Endothelial cell of umbilical vein (primary cell): ENCODE measurements at regions not wholly inside any gene's neighbourhood (a gene's known extent, or its start where the extent isn't known, plus 50 kb on each side); places are given as distances from the start of the nearest gene placed in this dataset.

Source experiments
- BruUV-seq: library from RNA; stranded (reverse); fragments of 400-500 nt; replicated peaks from 2 replicates; lab custom pipeline; 2021; lab: Mats Ljungman, UMichigan
- CTCF ChIA-PET: fragments of 300-600, 350-600 bp; sonication (Branson Sonifier 250); formaldehyde crosslinking; loops from one replicate; lab custom pipeline; 2021; ENCODE audit warnings: antibody characterized with exemption, inconsistent platforms; lab: Charles Lee
- POLR2A ChIA-PET: fragments of 300-600, 350-600 bp; sonication (Branson Sonifier 250); formaldehyde crosslinking; loops from one replicate; lab custom pipeline; 2021; ENCODE audit warnings: antibody characterized with exemption, inconsistent platforms; lab: Charles Lee
- DNase-seq: peaks from one replicate; pipeline ENCODE4 v3.0.0-alpha.2; 2011; ENCODE audit warnings: low read depth, low spot score
- FAIRE-seq: peaks from 2 replicates; lab custom pipeline; 2011; peaks lifted over from hg19 to GRCh38; lab: Jason Lieb, UNC
- H2AFZ ChIP-seq: 2 replicates; pipeline ENCODE4 v1.6.0; 2012; ENCODE audit warnings: low read depth, low read length, control low read depth, inconsistent platforms
- H3K27ac ChIP-seq: 2 replicates; pipeline ENCODE4 v1.5.1; 2011; ENCODE audit warnings: low read depth, mild to moderate bottlenecking, control low read depth, low read length, moderate library complexity; ENCODE audit not compliant: insufficient read depth
- H3K27me3 ChIP-seq, 2 experiments: 2 replicates each; pipeline versions ENCODE4 v1.6.0 to v1.6.1; 2011; ENCODE audit warnings: low read length in 2 of 2, mixed read lengths in 1 of 2; ENCODE audit not compliant: control insufficient read depth in 2 of 2, insufficient read depth in 2 of 2
- H3K36me3 ChIP-seq, 2 experiments: 2 replicates in 1 of 2; 3 replicates in 1 of 2; pipeline ENCODE4 v1.5.1; 2011; ENCODE audit warnings: low read length in 2 of 2, mild to moderate bottlenecking in 1 of 2, moderate library complexity in 1 of 2; ENCODE audit not compliant: control insufficient read depth in 2 of 2, insufficient read depth in 2 of 2; ENCODE audit errors: extremely low read depth in 1 of 2
- H3K4me1 ChIP-seq: 3 replicates; pipeline ENCODE4 v1.5.1; 2011; ENCODE audit warnings: mild to moderate bottlenecking, low read length; ENCODE audit not compliant: control insufficient read depth, insufficient read depth; ENCODE audit errors: extremely low read depth
- H3K4me2 ChIP-seq: 2 replicates; pipeline ENCODE4 v1.6.1; 2011; ENCODE audit warnings: low read length, control low read depth, mixed read lengths; ENCODE audit not compliant: insufficient read depth
- H3K4me3 ChIP-seq, 3 experiments: fragments of 200-600 bp in 1 of 3; sonication (generic), shearing (Covaris generic) in 1 of 3; replicated peaks in 1 of 3; 2 replicates each; pipeline ENCODE4 v1.5.1; 2011 to 2016; ENCODE audit warnings: control low read depth in 3 of 3, low read length in 3 of 3, mild to moderate bottlenecking in 2 of 3, inconsistent platforms in 1 of 3, low read depth in 1 of 3, moderate library complexity in 1 of 3; ENCODE audit not compliant: insufficient read depth in 1 of 3
- H3K79me2 ChIP-seq: 2 replicates; pipeline ENCODE4 v1.6.0; 2012; ENCODE audit warnings: low read length, inconsistent platforms; ENCODE audit not compliant: control insufficient read depth, insufficient read depth
- H3K9ac ChIP-seq: replicated peaks from 2 replicates; pipeline ENCODE3; 2011; ENCODE audit warnings: low read length, control low read depth; ENCODE audit not compliant: insufficient read depth; ENCODE audit errors: extremely low read depth
- H3K9me1 ChIP-seq: replicated peaks from 3 replicates; pipeline ENCODE4 v1.6.0; 2011; ENCODE audit warnings: mild to moderate bottlenecking, low read length; ENCODE audit not compliant: control insufficient read depth, insufficient read depth; ENCODE audit errors: extremely low read depth
- H3K9me3 ChIP-seq: replicated peaks from 2 replicates; pipeline ENCODE4 v1.5.1; 2012; ENCODE audit warnings: low read length, inconsistent platforms; ENCODE audit not compliant: control insufficient read depth, insufficient read depth
- H4K20me1 ChIP-seq: replicated peaks from 2 replicates; pipeline ENCODE3; 2011; ENCODE audit warnings: mild to moderate bottlenecking, low read length; ENCODE audit not compliant: control insufficient read depth, insufficient read depth; ENCODE audit errors: extremely low read depth
- CTCF ChIP-seq, 2 donors: IDR thresholded peaks; 1 replicate in 1 of 2; 2 replicates in 1 of 2; pipeline ENCODE4 v1.5.1; 2011; ENCODE audit warnings: low read length in 2 of 2, mild to moderate bottlenecking in 2 of 2, moderate library complexity in 2 of 2, control low read depth in 1 of 2, inconsistent platforms in 1 of 2, low read depth in 1 of 2; ENCODE audit not compliant: insufficient read depth in 1 of 2; ENCODE audit errors: extremely low read depth in 1 of 2
- EZH2 ChIP-seq: IDR thresholded peaks from 2 replicates; pipeline ENCODE4 v1.6.1; 2012; ENCODE audit warnings: borderline replicate concordance, low read depth, mild to moderate bottlenecking, moderate library complexity, low read length, inconsistent platforms; ENCODE audit not compliant: severe bottlenecking
- FOS ChIP-seq: IDR thresholded peaks from 2 replicates; pipeline ENCODE4 v1.6.1; 2011; ENCODE audit warnings: mild to moderate bottlenecking, low read length, moderate library complexity, borderline replicate concordance; ENCODE audit not compliant: insufficient read depth
- GATA2 ChIP-seq: IDR thresholded peaks from 2 replicates; pipeline ENCODE4 v1.7.0; 2011; ENCODE audit warnings: low read depth, mild to moderate bottlenecking, moderate library complexity, mixed read lengths, low read length; ENCODE audit not compliant: insufficient read length, insufficient read depth
- JUN ChIP-seq: IDR thresholded peaks from 2 replicates; pipeline ENCODE4 v1.6.1; 2011; ENCODE audit warnings: borderline replicate concordance, low read depth; ENCODE audit not compliant: insufficient read length, insufficient read depth
- MAX ChIP-seq: IDR thresholded peaks from 2 replicates; pipeline ENCODE4 v1.6.1; 2011; ENCODE audit not compliant: insufficient read depth, insufficient read length
- MYC ChIP-seq: IDR thresholded peaks from one replicate; pipeline ENCODE4 v1.6.1; 2011; ENCODE audit warnings: mild to moderate bottlenecking, low read depth, low read length
- POLR2A ChIP-seq: IDR thresholded peaks from 2 replicates; pipeline ENCODE4 v1.6.1; 2012; ENCODE audit warnings: low read depth, mild to moderate bottlenecking, control low read depth, low read length
- POLR2AphosphoS5 ChIP-seq: IDR thresholded peaks from 2 replicates; pipeline ENCODE4 v1.6.1; 2012; ENCODE audit warnings: low read depth, mild to moderate bottlenecking, control low read depth, low read length, moderate library complexity; ENCODE audit not compliant: insufficient read depth
- dilution Hi-C: fragments of 300-500 bp; cut with MboI; formaldehyde crosslinking; loops from one replicate; pipeline ENCODE4 v1.15.0; 2019; ENCODE audit warnings: low sequenced_read_pairs; ENCODE audit not compliant: extremely low pct_ligation_motif_present
- intact Hi-C: fragments of 100-400 bp; cut with micrococcal nuclease; formaldehyde crosslinking; loops from one replicate; pipeline ENCODE4 v1.10.0; 2022

- H3K36me3 ChIP-seq: no peaks in the 10 kb centered on the region
- ChIA-PET CTCF (interaction anchor here (1.0 to 1.2 kb wide), 3 partner anchors 11 to 39 kb away, joined by 3 read pairs; no protein-coding TSS in a partner anchor), POLR2A (no interaction called here)
- no peaks in the 10 kb centered on the region for H3K79me2 ChIP-seq
- no peak overlapping the region for H3K27ac ChIP-seq
- BruUV-seq: no TSS peak
- H3K4me1 ChIP-seq: no peaks in the 10 kb centered on the region
- peaks cover 25 to 40% of the 10 kb centered on the region in 2 experiments for H3K27me3 ChIP-seq
- dilution Hi-C loops (no loop called here), intact Hi-C loops (no loop called here)
- no peaks in the 10 kb centered on the region for H3K9me1 ChIP-seq
- no peak for DNase-seq
- no peaks in the 10 kb centered on the region for H4K20me1 ChIP-seq
- TF ChIP-seq GATA2: no peak
- no peak for TF ChIP-seq EZH2
- TF ChIP-seq POLR2A: no peak
- no peak for TF ChIP-seq POLR2AphosphoS5
- TF ChIP-seq JUN: no peak
- no peak for TF ChIP-seq CTCF (IDR thresholded peaks at IDR 0.05; ENCODE audit: extremely low read depth in 1 of 2, insufficient read depth in 1 of 2, low read depth in 1 of 2, low read length in 2 of 2)
- TF ChIP-seq MYC: no peak
- no peak for TF ChIP-seq MAX
- TF ChIP-seq FOS: no peak
- H3K4me2 ChIP-seq: no peak overlapping the region
- no peak overlapping the region for H3K4me3 ChIP-seq
- H3K9ac ChIP-seq: no peak overlapping the region
- no peak overlapping the region for H2AFZ ChIP-seq
- no peaks in the 10 kb centered on the region for H3K9me3 ChIP-seq
- FAIRE-seq: no peak
Observed at GRCh38 chr14:22460461-22461195, 128.4 kb downstream of the DAD1 start.
